ENCODE measurements at regions not wholly inside any gene's neighbourhood (a gene's known extent, or its start where the extent isn't known, plus 50 kb on each side); places are given as distances from the start of the nearest gene placed in this dataset.

DNA sequence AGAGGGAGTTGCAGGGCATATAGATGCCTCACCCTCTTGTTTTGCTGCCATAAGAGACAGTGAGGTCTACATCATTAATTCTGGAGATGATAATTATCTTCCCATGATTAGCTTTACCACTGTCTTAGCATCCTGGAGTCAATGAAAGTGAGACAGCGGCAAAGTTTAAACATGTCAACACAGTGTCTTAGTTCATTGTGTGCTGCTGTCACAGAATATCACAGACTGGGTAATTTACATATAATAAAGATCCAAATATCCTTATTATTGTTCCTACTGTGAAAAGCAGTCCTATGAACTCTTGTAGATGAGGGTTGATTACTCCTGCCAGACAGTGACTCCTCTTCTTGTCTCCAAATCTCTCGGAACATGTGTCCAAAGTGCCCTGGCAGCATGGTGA is 658.6 kb upstream of the ADGRB3 start:
- DNase-seq, result no peak
- no peaks in the 10 kb centered on the region for H3K36me3 ChIP-seq (replicated peaks in 1 of 2)
- TF ChIP-seq, protein P1, sequence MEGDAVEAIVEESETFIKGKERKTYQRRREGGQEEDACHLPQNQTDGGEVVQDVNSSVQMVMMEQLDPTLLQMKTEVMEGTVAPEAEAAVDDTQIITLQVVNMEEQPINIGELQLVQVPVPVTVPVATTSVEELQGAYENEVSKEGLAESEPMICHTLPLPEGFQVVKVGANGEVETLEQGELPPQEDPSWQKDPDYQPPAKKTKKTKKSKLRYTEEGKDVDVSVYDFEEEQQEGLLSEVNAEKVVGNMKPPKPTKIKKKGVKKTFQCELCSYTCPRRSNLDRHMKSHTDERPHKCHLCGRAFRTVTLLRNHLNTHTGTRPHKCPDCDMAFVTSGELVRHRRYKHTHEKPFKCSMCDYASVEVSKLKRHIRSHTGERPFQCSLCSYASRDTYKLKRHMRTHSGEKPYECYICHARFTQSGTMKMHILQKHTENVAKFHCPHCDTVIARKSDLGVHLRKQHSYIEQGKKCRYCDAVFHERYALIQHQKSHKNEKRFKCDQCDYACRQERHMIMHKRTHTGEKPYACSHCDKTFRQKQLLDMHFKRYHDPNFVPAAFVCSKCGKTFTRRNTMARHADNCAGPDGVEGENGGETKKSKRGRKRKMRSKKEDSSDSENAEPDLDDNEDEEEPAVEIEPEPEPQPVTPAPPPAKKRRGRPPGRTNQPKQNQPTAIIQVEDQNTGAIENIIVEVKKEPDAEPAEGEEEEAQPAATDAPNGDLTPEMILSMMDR (IDR thresholded peaks at IDR 0.05), result no peak
- TF ChIP-seq POLR2A (IDR thresholded peaks at IDR 0.05), result no peak
- no peaks in the 10 kb centered on the region for H3K27me3 ChIP-seq
- H3K9me3 ChIP-seq (replicated peaks in 1 of 3), result no peaks in the 10 kb centered on the region
- no peak overlapping the region for H3K27ac ChIP-seq
- 82 to 90% (median 86%) methylated on average over 2 of the region's 2 CpGs for WGBS, 4 donors
- H3K4me3 ChIP-seq, result no peak overlapping the region
- H3K4me1 ChIP-seq (replicated peaks in 1 of 2), result no peaks in the 10 kb centered on the region
- intact Hi-C loops (cut with DNase I), result no loop called here

DNA sequence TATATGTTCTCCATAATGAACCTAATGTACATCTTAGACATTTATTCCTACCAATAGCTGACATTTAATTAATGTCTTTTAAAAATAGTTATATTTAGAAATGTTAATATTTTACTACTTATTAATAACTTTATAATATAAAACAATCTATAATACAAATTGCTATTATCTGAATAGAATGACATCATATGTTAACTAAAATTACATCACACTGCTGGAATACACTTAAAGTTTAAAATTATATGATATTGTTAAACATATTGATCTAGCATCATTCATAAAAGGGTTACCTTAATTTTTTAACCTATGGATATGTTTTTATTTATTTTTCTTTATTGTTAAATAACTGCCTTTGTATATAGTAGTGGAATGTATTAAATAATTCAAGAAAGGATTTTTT is 660.2 kb upstream of the ADGRB3 start:
- H3K4me3 ChIP-seq, result no peak overlapping the region
- no peaks in the 10 kb centered on the region for H3K27me3 ChIP-seq
- no peak overlapping the region for H3K27ac ChIP-seq
- intact Hi-C loops (cut with DNase I), result no loop called here
- TF ChIP-seq POLR2A (IDR thresholded peaks at IDR 0.05), result no peak
- TF ChIP-seq, protein P1 (IDR thresholded peaks at IDR 0.05), result no peak
- no peak for DNase-seq
- H3K4me1 ChIP-seq (replicated peaks in 1 of 2), result no peaks in the 10 kb centered on the region
- H3K36me3 ChIP-seq (replicated peaks in 1 of 2), result no peaks in the 10 kb centered on the region
- H3K9me3 ChIP-seq (replicated peaks in 1 of 3), result no peaks in the 10 kb centered on the region

DNA sequence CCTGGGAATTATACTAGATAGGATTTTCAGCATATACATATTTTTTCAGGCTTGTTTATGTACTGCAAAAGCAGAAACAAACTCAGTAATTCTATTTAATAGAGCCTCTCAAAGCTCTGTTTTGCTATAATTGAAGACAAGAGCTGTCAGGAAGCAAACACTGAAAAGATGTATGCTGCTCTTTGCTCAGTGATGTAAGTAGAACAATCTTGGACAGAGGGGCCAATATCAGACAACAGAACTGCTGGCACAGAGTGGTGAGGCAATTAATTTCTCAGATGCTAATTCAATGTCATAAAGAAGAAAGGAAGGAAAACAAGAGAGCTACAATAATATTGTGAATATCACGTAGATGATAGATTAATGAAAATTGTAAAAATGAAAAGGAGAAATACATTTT is 663.3 kb upstream of the ADGRB3 start:
- no peak for DNase-seq
- H3K27ac ChIP-seq, result no peak overlapping the region
- WGBS, 4 donors, result 30 to 45% (median 39%) methylated on average over 1 of the region's 1 CpG
- no peaks in the 10 kb centered on the region for H3K36me3 ChIP-seq (replicated peaks in 1 of 2)
- intact Hi-C loops (cut with DNase I), result no loop called here
- no peaks in the 10 kb centered on the region for H3K9me3 ChIP-seq (replicated peaks in 1 of 3)
- H3K27me3 ChIP-seq, result no peaks in the 10 kb centered on the region
- H3K4me1 ChIP-seq (replicated peaks in 1 of 2), result no peaks in the 10 kb centered on the region
- TF ChIP-seq POLR2A (IDR thresholded peaks at IDR 0.05), result no peak
- TF ChIP-seq, protein P1 (IDR thresholded peaks at IDR 0.05), result no peak
- no peak overlapping the region for H3K4me3 ChIP-seq

DNA sequence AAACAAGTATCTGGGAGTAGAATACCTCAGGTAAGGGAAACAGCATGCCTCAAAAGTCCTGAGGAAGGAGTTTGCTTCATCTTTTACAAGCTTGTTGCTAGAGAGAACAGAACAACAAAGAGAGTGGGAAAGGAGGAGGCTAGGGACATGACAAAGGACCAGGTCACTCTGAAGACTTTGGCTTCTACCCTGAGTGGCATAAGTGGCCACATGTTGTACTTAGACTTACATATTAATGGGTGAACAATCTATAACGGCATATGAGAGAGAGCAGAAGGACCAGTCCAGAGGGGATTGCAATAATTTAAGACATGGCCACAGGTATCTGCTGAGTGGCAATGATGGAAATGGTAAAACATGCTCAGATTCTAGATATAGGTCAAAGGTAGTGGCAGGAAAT is 668.3 kb upstream of the ADGRB3 start:
- Histone ChIP-seq H3K9me3 (replicated peaks in 1 of 3) (no peaks in the 10 kb centered on the region), H3K27ac (no peak overlapping the region), H3K4me3 (no peak overlapping the region), H3K27me3 (no peaks in the 10 kb centered on the region), H3K36me3 (replicated peaks in 1 of 2) (no peaks in the 10 kb centered on the region), H3K4me1 (replicated peaks in 1 of 2) (no peaks in the 10 kb centered on the region)
- no peak for DNase-seq
- WGBS, 4 donors, result 67 to 93% (median 74%) methylated on average over 1 of the region's 1 CpG
- intact Hi-C loops (cut with DNase I), result no loop called here
- TF ChIP-seq POLR2A (IDR thresholded peaks at IDR 0.05), result no peak
- TF ChIP-seq, protein P1 (IDR thresholded peaks at IDR 0.05), result no peak
